ENCODE measurements at regions not wholly inside any gene's neighbourhood (a gene's known extent, or its start where the extent isn't known, plus 50 kb on each side); places are given as distances from the start of the nearest gene placed in this dataset.
"Not testable (repeated sequence)": the region's sequence is repeated elsewhere in the genome, so short reads cannot be mapped to it uniquely, and the experiment has no call there.

DNA sequence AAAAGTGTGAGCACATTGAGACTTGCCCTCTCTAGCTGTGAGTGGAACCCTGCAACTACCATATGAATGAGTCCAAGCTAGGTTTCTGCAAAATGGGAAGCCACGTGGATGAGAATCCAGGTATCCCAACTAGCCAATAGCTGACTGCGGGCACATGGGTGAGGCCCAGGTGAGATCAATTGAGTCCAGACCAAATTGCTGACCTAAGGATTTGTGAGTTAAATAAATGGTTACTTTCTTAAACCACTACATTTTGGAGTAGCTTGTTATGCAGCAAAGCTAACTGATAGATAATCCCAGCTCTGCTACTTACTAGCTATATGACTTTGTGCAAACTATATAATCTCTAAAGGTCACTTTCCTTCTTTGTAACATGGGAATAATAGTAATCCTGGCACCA is 150.3 kb upstream of the LCORL start:
- no peak for DNase-seq
- no peaks in the 10 kb centered on the region for H3K36me3 ChIP-seq
- intact Hi-C loops (cut with DNase I): no loop called here
- no peaks in the 10 kb centered on the region for H3K9me3 ChIP-seq
- no peak overlapping the region for H3K4me3 ChIP-seq
- no peaks in the 10 kb centered on the region for H3K4me1 ChIP-seq
- TF ChIP-seq, protein P1, sequence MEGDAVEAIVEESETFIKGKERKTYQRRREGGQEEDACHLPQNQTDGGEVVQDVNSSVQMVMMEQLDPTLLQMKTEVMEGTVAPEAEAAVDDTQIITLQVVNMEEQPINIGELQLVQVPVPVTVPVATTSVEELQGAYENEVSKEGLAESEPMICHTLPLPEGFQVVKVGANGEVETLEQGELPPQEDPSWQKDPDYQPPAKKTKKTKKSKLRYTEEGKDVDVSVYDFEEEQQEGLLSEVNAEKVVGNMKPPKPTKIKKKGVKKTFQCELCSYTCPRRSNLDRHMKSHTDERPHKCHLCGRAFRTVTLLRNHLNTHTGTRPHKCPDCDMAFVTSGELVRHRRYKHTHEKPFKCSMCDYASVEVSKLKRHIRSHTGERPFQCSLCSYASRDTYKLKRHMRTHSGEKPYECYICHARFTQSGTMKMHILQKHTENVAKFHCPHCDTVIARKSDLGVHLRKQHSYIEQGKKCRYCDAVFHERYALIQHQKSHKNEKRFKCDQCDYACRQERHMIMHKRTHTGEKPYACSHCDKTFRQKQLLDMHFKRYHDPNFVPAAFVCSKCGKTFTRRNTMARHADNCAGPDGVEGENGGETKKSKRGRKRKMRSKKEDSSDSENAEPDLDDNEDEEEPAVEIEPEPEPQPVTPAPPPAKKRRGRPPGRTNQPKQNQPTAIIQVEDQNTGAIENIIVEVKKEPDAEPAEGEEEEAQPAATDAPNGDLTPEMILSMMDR (IDR thresholded peaks at IDR 0.05): no peak
- no peak overlapping the region for H3K27ac ChIP-seq
- no peak for ATAC-seq
- H3K27me3 ChIP-seq (ENCODE audit: low read depth): no peaks in the 10 kb centered on the region

DNA sequence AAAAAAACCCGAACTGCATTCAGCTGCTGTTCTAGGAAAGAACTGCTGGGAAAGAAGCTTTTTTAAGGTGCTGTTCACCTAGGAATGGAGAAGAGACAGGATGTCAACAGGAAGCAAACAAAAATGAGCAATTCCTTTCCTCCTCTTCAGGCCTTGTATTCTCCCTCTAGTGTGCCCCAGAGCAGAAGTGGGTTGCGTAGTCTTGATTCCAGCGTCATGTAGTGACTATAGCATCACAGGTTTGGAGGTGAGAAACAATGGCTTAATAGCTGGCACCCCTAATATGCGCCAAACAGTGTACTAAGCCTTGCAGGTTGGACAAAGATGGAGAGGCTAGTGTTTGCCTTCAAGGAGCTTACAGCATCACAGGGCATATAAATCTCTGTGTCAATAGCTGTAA is 146.3 kb upstream of the LCORL start:
- Histone ChIP-seq H3K4me3 (no peak overlapping the region), H3K9me3 (no peaks in the 10 kb centered on the region), H3K27me3 (ENCODE audit: low read depth) (no peaks in the 10 kb centered on the region), H3K4me1 (no peaks in the 10 kb centered on the region), H3K27ac (no peak overlapping the region), H3K36me3 (no peaks in the 10 kb centered on the region)
- TF ChIP-seq, protein P1 (IDR thresholded peaks at IDR 0.05): no peak
- DNase-seq (no peak), ATAC-seq (no peak)
- intact Hi-C loops (cut with DNase I): no loop called here

- Histone ChIP-seq H3K27me3 (ENCODE audit: low read depth) (no peaks in the 10 kb centered on the region), H3K4me3 (no peak overlapping the region), H3K27ac (no peak overlapping the region), H3K36me3 (no peaks in the 10 kb centered on the region), H3K9me3 (no peaks in the 10 kb centered on the region), H3K4me1 (no peaks in the 10 kb centered on the region)
- DNase-seq (no peak), ATAC-seq (no peak)
- intact Hi-C loops (cut with DNase I): no loop called here
- TF ChIP-seq, protein P1 (IDR thresholded peaks at IDR 0.05): no peak
Measured at GRCh38 chr4:18166925-18167324, 145.4 kb upstream of the LCORL start.

- TF ChIP-seq, protein P1 (IDR thresholded peaks at IDR 0.05): no peak
- Histone ChIP-seq H3K9me3 (no peaks in the 10 kb centered on the region), H3K27ac (no peak overlapping the region), H3K36me3 (no peaks in the 10 kb centered on the region), H3K4me3 (no peak overlapping the region), H3K4me1 (no peaks in the 10 kb centered on the region), H3K27me3 (ENCODE audit: low read depth) (no peaks in the 10 kb centered on the region)
- no peak for DNase-seq
- intact Hi-C loops (cut with DNase I): no loop called here
- ATAC-seq: no peak
Measured at GRCh38 chr4:18162453-18162852, 140.9 kb upstream of the LCORL start.

GRCh38 chr4:18159117-18159912 is 137.8 kb upstream of the LCORL start:
- H3K9me3 ChIP-seq; H3K27ac ChIP-seq; ATAC-seq; intact Hi-C loops (cut with DNase I); H3K4me1 ChIP-seq; H3K27me3 ChIP-seq (ENCODE audit: low read depth); H3K36me3 ChIP-seq; DNase-seq; H3K4me3 ChIP-seq: not testable (repeated sequence)

Data from lower lobe of right lung (tissue), 2 donors.